GM13977 (cell line): ENCODE measurements at regions not wholly inside any gene's neighbourhood (a gene's known extent, or its start where the extent isn't known, plus 50 kb on each side); places are given as distances from the start of the nearest gene placed in this dataset.

Source experiments
- DNase-seq: peaks from one replicate; pipeline ENCODE4 v3.0.0; 2012; ENCODE audit warnings: low spot score
- CTCF ChIP-seq: IDR thresholded peaks from 2 replicates; pipeline ENCODE4 v1.5.1; 2012; ENCODE audit warnings: mild to moderate bottlenecking, control low read depth; ENCODE audit not compliant: insufficient read depth; ENCODE audit errors: extremely low read depth, missing control alignments
- in situ Hi-C: fragments of 300-500 bp; cut with MboI; formaldehyde crosslinking; loops from one replicate; pipeline ENCODE4 v1.12.0; 2022; ENCODE audit warnings: low sequenced_read_pairs, low pct_unique_long_range_greater_than_20kb, mixed read lengths, inconsistent platforms; ENCODE audit not compliant: unreplicated experiment

DNA sequence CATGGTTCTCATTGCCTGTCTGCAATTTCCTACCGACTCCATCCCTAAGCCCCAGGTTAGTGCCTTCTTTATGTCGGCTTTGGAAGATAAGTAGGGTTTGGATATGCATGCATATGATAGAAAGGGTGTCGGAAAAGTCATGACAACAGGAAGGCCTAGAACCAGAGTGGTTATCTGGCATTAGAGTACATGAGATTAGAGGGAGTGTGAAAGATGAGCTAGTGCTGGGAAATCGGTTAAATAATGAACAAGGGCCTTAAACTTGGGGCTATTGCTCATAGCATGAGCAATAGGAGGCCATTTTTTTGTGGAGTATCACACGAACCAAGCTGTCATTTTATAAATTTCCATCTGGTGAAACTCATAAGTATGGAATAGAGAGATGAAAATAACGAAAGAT is 54.0 kb upstream of the LPP start:
- DNase-seq, result no peak
- in situ Hi-C loops, result no loop called here
- TF ChIP-seq CTCF, result no peak

GRCh38 chr3:188102861-188103547 is 51.0 kb upstream of the LPP start:
- DNase-seq, result no peak
- in situ Hi-C loops, result no loop called here
- TF ChIP-seq CTCF, result no peak

DNA sequence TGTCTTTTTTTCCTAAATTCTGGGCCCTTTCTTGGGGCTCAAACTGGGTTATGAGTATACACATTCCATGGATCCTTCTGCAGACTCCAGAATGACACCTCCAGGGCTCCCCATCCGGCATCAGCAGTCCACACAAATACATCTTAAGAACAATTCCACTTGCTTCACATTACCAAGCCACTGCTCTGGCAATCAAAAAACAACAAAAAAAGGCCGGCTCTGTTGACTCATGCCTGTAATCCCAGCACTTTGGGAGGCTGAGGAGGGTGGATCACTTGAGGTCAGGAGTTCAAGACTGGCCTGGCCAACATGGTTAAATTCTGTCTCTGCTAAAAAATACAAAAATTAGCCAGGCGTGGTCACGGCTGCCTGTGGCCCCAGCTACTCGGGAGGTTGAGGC is 49.9 kb upstream of the LPP start:
- DNase-seq, result no peak

More for the DNA sequence above, 49.9 kb upstream of the LPP start:
- no peak for TF ChIP-seq CTCF
- in situ Hi-C loops, result no loop called here
